ENCODE measurements at regions not wholly inside any gene's neighbourhood (a gene's known extent, or its start where the extent isn't known, plus 50 kb on each side); places are given as distances from the start of the nearest gene placed in this dataset.

GRCh38 chr6:126530775-126531174, 190.9 kb downstream of the CENPW start:
- H3K4me1 ChIP-seq (ENCODE audit: low read depth, poor library complexity, severe bottlenecking) = no peaks in the 10 kb centered on the region
- no peak overlapping the region for H3K4me3 ChIP-seq (IDR thresholded peaks at IDR 0.05; ENCODE audit: insufficient read depth, low read depth, low read length)
- H3K4me2 ChIP-seq = no peak overlapping the region
- no peak overlapping the region for H3K9ac ChIP-seq
- TF ChIP-seq, protein P1, sequence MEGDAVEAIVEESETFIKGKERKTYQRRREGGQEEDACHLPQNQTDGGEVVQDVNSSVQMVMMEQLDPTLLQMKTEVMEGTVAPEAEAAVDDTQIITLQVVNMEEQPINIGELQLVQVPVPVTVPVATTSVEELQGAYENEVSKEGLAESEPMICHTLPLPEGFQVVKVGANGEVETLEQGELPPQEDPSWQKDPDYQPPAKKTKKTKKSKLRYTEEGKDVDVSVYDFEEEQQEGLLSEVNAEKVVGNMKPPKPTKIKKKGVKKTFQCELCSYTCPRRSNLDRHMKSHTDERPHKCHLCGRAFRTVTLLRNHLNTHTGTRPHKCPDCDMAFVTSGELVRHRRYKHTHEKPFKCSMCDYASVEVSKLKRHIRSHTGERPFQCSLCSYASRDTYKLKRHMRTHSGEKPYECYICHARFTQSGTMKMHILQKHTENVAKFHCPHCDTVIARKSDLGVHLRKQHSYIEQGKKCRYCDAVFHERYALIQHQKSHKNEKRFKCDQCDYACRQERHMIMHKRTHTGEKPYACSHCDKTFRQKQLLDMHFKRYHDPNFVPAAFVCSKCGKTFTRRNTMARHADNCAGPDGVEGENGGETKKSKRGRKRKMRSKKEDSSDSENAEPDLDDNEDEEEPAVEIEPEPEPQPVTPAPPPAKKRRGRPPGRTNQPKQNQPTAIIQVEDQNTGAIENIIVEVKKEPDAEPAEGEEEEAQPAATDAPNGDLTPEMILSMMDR (conservative IDR thresholded peaks at IDR 0.05; ENCODE audit: low read depth, low read length) = no peak
- H3K27me3 ChIP-seq (ENCODE audit: insufficient read depth, low read depth) = no peaks in the 10 kb centered on the region
- no peak overlapping the region for H3K27ac ChIP-seq
- H2AFZ ChIP-seq (ENCODE audit: low read depth) = no peak overlapping the region
- no peaks in the 10 kb centered on the region for H3K36me3 ChIP-seq (ENCODE audit: insufficient read depth)
- no peaks in the 10 kb centered on the region for H3K79me2 ChIP-seq (ENCODE audit: insufficient read depth, low read depth)
- H4K20me1 ChIP-seq (ENCODE audit: insufficient read depth) = no peaks in the 10 kb centered on the region

DNA sequence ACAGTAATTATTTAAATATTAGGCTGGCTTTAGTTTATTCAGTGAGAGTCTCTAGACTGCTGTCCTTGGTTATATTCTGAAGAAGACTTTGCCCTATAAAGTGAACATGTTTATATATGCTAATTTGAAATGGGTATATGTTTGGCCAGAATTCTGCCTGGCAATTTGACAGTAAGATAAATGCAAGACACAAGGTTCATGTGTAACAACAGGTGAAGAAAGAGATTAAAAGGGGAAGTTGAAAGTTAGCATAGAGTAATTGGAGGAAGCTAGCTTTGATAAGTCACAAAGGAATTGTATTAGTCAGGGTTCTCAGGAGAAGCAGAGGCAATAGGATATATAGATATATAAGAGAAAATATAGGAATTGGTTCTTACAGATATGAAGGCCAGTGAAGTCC, 191.4 kb downstream of the CENPW start:
- H3K79me2 ChIP-seq (ENCODE audit: insufficient read depth, low read depth) = no peaks in the 10 kb centered on the region
- no peak overlapping the region for H3K4me3 ChIP-seq (IDR thresholded peaks at IDR 0.05; ENCODE audit: insufficient read depth, low read depth, low read length)
- no peak overlapping the region for H3K4me2 ChIP-seq
- no peak overlapping the region for H2AFZ ChIP-seq (ENCODE audit: low read depth)
- no peak overlapping the region for H3K27ac ChIP-seq
- no peaks in the 10 kb centered on the region for H3K27me3 ChIP-seq (ENCODE audit: insufficient read depth, low read depth)
- no peaks in the 10 kb centered on the region for H3K4me1 ChIP-seq (ENCODE audit: low read depth, poor library complexity, severe bottlenecking)
- H3K36me3 ChIP-seq (ENCODE audit: insufficient read depth) = no peaks in the 10 kb centered on the region
- TF ChIP-seq, protein P1 (conservative IDR thresholded peaks at IDR 0.05; ENCODE audit: low read depth, low read length) = no peak
- H4K20me1 ChIP-seq (ENCODE audit: insufficient read depth) = no peaks in the 10 kb centered on the region
- H3K9ac ChIP-seq = no peak overlapping the region

- Histone ChIP-seq H2AFZ (ENCODE audit: low read depth) (no peak overlapping the region), H3K27me3 (ENCODE audit: insufficient read depth, low read depth) (no peaks in the 10 kb centered on the region), H3K9ac (no peak overlapping the region), H3K4me3 (IDR thresholded peaks at IDR 0.05; ENCODE audit: insufficient read depth, low read depth, low read length) (no peak overlapping the region), H3K36me3 (ENCODE audit: insufficient read depth) (no peaks in the 10 kb centered on the region), H3K4me1 (ENCODE audit: low read depth, poor library complexity, severe bottlenecking) (no peaks in the 10 kb centered on the region), H4K20me1 (ENCODE audit: insufficient read depth) (no peaks in the 10 kb centered on the region), H3K4me2 (no peak overlapping the region), H3K27ac (no peak overlapping the region), H3K79me2 (ENCODE audit: insufficient read depth, low read depth) (no peaks in the 10 kb centered on the region)
- TF ChIP-seq, protein P1 (conservative IDR thresholded peaks at IDR 0.05; ENCODE audit: low read depth, low read length) = no peak
These were observed 191.9 kb downstream of the CENPW start for GRCh38 chr6:126531840-126532239.

GRCh38 chr6:126534401-126534800, 194.5 kb downstream of the CENPW start:
- Histone ChIP-seq H3K36me3 (ENCODE audit: insufficient read depth) (no peaks in the 10 kb centered on the region), H3K4me2 (no peak overlapping the region), H3K4me3 (IDR thresholded peaks at IDR 0.05; ENCODE audit: insufficient read depth, low read depth, low read length) (no peak overlapping the region), H3K9ac (no peak overlapping the region), H3K27me3 (ENCODE audit: insufficient read depth, low read depth) (no peaks in the 10 kb centered on the region), H3K27ac (no peak overlapping the region), H4K20me1 (ENCODE audit: insufficient read depth) (no peaks in the 10 kb centered on the region), H3K4me1 (ENCODE audit: low read depth, poor library complexity, severe bottlenecking) (no peaks in the 10 kb centered on the region), H2AFZ (ENCODE audit: low read depth) (no peak overlapping the region), H3K79me2 (ENCODE audit: insufficient read depth, low read depth) (no peaks in the 10 kb centered on the region)
- TF ChIP-seq, protein P1 (conservative IDR thresholded peaks at IDR 0.05; ENCODE audit: low read depth, low read length) = no peak
